NCI-H2081 (cell line): ENCODE measurements at regions not wholly inside any gene's neighbourhood (a gene's known extent, or its start where the extent isn't known, plus 50 kb on each side); places are given as distances from the start of the nearest gene placed in this dataset.
A peak's percentile ranks its signal among the peaks of the same experiment; 100 is the strongest.

Experiments used
- DNase-seq, 2 experiments: peaks; one replicate each; lab custom pipeline; 2025; lab: John Stamatoyannopoulos, UW

DNA sequence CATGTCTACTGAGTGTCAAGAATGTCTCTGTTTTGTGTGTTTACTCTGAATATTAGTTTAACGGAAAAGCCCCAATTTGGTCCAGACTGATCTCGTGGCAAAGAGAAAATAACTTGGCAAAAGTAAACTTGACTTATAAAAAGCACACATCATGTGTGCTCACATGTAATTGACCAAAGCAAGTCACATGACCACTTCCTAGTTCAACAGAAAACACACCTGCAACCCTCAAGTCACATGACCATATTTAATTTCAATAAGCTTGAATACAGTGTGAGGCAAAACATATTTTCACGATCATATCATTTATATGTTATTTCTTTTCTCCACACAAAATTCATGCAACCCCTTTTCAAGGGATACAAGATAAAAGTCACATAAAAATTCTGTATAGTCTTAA, 662.4 kb downstream of the SLITRK1 start:
- DNase-seq = no peak

DNA sequence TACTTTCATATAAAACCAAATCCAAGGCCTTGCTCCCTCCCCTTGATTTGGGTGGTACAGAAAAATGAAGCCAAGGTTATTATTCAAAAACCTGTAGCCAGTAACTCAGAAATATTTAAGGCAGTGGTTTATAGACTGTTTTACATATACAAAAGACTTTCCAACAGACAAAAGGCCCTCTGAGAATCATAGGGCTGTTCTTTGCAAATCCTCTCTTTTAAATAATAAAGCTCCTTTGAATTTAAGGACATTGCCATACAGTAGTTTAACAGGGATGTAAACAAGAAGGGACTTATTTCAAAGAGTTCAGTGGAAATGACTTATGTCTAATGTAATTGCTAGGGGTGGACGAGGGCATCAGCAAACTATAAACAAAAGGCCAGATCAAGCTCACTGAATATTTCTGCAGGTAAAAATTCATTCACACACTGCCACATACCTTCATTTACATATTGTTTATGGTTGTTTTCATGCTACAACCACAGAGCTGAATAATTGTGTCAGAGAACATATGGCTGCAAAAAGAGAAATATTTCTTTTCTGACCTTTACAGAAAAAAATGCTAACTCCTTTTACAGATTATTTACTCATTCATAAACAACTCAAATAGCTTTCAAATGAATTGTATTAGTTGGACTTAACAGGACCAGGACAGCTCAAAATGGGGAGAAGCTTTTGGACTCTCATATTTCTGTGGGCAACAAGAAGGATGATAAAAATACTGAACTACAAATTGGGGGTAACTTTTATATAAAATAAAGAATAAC, 665.6 kb downstream of the SLITRK1 start:
- DNase-seq = no peak

DNA sequence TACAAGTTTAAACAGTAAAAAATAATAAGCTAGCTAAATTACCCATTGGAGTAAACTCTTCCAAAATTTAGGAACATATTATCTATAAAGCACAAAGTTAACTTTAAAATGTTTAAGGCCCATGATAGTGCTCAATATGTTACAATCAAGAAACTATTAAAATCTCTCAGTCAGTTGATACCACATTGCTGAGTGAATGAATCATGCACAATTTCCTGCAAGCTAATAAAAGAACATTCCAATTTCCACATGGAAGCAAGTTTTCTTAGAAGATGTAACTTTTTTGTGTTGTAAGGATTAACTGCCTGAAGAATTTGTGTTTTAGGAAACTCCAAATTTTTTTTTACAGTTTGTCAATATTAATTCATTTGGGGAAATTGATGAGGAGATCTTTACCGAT, 666.6 kb downstream of the SLITRK1 start:
- DNase-seq = no peak

DNA sequence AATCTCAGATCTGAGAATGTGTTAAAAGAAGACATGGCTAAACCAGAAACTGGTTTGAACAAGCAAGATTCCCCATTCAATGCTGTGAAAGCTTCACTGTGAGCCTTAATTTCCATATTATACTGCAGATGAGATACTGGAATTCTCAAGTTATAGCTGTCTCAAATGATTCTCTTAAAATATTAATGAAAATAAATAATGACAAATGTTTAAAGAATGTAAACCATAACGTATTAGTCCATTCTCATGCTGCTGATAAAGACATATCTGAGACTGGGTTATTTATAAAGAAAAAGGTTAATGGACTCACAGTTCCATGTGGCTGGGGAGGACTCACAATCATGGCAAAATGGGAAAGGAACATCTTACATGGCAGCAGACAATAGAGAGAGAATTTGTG, 667.8 kb downstream of the SLITRK1 start:
- no peak for DNase-seq

DNA sequence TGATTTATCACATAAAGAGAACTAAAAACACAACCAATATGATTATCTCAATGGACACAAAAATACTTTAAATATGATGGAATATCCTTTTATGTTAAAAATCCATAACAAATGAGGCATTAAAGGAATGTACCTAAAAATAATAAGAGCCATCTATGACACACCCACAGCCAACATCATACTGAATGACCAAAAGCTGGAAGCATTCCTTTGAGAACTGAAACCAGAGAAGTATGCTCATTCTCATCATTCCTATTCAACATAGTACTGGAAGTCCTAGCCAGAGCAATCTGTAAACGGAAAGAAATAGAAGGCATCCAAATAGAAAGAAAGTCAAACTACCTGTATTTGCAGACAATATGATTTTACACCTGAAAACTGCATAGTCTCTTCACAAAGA, 671.0 kb downstream of the SLITRK1 start:
- DNase-seq = no peak

DNA sequence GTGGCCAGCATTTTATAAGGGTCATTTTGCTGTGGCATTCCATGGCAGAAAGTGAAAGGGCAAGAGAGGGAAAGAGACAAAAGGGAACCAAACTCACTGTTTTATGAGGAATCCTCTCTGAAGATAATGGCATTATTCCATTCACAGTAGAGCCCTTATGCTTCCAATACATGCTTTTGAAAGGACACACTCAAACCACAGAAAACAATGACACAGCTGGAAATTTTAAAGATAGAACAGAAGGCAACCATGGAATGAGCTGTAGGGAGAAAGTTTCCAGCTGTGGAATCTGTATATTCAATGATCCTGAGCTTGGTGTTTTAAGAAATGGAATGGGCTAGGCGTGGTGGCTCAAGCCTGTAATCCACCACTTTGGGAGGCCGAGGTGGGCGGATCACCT, 677.4 kb downstream of the SLITRK1 start:
- DNase-seq = no peak

DNA sequence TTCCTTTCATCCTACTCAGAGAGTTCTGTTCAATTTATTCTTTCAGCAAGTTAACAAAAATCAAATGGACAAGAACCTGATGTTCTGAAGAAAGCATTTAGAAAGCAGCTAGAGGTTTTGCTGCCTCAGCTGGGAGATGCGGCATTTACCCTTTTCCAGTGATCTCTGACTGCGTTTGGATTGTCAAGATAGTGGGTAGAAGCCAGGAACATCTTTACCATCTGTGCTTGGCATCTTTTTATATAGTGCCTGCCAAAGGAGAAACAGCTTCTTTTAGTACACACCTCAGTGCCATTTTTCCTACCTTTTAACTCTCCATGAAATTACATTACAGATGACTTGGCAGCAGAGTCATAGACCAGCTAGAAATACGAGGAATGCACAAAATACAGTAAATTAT, 680.8 kb downstream of the SLITRK1 start:
- no peak for DNase-seq

DNA sequence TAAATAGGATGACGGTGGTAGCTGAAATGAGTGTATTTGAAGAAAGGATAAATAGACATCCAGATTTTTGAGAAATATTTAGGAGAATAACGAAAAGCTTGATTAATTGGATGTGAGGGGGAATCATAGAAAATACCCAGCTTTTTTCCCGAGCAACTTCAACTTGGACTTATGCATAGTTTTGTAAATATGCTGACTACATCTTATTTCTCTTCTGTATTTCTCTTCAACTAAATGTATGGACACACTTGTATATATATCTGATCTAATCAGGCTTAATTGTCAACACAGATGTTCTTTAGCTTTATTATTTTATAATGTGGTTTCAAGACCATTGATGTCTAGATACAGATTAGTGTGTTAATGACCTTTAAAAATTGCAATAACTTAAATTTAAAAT, 685.0 kb downstream of the SLITRK1 start:
- no peak for DNase-seq

DNA sequence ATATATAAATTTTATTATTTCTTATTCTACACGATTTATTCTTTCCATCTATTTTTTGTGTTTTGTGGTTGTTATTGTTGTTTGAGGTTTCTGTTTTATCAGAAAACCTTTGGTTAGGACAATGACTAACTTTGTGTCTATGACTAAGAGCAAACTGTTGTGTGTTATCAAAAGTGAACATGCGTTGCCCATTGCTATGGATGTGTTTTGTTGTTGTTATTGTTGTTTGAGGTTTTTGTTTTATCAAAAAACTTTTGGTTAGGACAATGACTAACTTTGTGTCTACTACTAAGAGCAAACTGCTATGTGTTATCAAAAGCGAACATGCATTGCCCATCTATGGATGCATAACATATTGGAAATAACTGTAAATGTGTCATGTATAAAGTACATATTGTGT, 692.3 kb downstream of the SLITRK1 start:
- DNase-seq = no peak

DNA sequence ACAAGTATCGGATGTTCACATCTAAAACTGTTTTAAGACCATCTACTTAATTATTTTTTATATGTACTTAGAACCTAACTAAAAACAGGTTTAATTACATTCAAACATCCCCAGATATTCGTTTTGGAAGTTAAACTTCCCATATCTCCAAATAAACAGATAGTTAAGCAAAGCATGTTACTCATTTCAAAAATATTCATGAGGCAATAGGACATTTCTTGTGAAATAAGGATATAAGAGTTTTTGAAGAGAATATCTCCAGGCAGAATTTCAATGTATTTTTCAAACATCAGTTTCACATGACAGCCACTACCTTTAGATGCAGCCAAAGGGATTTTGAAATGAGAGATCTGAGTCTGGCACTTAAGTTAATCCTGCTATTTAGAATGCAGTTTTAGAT, 697.5 kb downstream of the SLITRK1 start:
- DNase-seq = no peak

DNA sequence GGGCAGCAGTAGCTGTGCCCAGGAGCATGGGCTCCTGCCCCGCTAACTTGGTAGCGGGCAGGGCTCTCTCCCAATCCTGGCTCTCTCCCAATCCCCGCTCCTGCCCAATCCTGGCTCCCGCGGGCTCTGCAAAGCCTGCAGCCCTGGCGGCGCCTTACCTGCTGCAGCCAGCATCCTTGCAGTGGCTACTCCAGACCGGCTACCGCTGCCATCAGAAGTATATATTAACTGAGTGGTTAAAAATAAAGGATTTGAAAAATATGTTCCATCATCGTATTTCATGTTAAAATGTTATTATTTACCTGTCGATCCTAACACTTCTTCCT, 698.2 kb downstream of the SLITRK1 start:
- DNase-seq = no peak

DNA sequence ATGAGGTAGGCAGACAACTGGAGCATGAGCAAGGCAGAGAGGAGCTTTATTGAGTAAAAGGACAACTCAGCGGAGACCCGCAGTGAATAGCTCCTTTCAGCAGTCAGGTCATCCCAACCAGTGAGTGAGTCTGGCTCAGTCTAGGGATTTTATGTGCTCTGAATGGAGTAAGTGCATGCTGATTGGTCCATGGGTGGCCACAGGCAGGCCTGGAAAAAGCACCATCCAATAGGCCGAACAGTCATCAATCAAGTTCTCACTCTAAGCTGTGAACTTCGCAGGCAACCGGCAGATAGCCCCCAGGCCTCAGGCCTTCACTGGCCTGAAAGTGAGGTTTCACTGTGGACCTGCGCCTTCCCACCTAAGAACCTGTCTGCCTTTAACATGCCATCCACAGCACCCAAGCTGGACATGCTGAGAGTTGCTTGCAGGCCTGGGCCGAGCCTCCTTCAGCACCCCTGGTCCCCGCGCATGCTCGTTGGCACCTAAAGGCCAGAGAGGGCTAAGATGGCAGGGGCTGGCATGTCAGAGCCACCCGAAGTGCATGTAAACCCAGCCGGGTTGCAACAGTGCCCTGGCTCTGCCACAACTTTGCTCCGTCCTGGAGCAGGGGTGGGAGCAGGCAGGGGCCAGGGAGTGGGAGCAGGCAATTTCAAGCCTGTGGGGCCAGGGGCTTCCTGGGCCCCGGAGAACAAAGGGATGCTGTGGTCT, 698.7 kb downstream of the SLITRK1 start:
- DNase-seq = no peak

DNA sequence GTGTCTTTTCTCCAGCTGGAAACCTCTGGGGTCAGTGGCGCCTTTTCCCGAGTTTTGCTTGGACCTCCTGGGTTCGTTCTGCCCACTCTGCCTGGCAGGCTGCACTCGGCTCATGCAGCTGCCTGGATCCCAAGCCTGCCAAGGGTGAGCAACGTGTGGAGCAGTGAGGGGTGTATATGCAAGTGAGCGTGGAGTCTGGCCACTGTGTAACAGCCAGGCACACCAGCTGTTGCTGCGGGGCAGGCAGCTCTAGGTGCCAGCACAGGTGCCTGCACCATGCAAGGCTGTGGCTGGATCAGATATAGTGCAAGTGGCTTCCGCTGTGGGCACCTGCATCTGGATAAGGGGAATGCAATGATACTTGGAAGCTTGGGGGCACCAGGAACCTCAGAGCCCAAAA, 699.4 kb downstream of the SLITRK1 start:
- DNase-seq = no peak

DNA sequence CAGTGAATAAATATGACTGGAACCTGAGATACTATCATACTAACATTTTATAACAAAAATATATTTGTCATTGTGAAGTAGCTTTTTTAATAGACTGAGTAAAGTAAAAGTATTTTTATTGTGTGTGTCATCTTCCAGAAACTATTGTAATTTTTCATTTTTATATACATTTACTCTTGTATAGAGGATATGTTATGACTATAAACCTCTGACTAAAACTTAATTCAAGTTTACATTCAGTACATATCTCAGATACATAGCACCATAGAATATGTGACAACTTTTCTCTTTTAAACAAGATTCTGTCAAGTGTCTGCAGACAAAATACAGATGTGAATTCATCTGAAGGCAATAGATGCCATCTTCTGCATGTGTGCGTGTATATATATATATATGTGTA, 704.3 kb downstream of the SLITRK1 start:
- DNase-seq = no peak

DNA sequence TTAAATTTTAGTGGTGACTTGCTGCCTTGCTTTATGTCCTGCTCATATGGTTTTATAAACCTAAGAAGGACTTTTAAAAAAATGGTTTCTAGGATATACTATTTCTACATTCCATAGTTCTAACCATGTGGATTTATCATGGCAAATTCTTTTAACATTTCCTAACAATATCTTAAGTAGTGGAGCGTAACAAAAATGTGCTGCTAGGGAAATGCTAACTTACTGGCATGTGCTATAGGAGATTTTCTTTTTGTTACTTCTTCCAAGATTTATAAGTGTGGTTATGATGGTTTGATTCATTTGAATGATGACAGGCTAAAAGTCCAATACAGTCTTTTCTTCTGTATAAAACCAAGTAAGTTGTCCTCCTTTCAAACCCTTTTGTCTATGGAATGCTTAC, 713.7 kb downstream of the SLITRK1 start:
- DNase-seq = no peak

DNA sequence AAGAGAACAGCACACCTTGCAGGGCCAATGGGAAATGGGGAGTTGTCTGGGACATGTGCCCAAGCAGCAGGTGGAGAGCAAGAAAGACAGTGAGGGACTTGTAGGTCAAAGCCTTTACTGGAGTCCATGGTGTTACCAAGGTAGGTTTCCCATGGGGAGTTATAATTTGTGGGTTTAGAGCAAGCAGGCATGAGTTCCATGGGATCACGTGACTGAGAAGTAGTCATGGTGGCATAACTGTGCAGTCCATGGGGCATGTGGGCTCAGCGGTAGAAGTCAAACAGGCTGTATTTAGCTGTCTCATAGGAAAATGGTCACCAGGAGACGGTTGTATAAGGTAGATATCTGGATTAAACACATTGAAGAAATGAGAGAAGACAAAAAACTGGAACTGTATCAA, 715.1 kb downstream of the SLITRK1 start:
- DNase-seq = no peak

DNA sequence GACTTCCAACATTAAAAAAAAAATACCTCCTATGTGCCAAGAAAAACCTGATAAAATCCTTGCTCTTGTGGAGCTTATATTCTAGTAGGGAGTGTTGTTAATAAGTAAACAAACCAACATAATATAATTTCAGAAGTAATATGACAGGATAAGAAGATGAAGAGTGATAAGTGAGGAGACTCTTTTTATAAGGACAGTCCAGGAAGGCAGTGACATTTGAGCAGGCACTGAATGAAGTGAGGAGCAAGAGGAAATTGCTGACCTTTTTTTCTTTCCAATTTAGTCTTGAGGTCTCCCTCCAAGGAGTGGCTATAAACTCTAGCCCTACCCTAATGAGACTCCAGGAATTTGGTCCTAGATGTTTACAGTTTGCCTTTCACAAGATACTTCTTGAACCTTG, 715.7 kb downstream of the SLITRK1 start:
- no peak for DNase-seq

DNA sequence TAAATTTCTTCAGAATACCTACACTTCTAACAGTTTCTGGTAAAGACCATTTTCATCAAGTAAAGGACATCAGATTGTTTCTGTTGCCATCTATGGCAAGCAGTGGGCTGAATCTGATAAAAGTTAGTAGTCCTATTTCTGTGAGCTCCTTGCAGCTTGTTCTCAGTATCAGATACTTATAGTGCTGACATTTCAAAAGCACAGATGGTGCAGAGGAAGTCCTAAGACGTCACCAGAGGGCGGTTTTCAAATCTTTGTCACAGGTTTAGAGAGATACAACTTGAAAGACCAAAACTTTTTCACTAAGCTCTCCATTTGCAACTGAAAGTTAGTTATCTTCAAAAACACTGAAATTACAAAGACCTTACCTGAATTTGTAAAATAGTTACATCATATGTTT, 719.8 kb downstream of the SLITRK1 start:
- no peak for DNase-seq

DNA sequence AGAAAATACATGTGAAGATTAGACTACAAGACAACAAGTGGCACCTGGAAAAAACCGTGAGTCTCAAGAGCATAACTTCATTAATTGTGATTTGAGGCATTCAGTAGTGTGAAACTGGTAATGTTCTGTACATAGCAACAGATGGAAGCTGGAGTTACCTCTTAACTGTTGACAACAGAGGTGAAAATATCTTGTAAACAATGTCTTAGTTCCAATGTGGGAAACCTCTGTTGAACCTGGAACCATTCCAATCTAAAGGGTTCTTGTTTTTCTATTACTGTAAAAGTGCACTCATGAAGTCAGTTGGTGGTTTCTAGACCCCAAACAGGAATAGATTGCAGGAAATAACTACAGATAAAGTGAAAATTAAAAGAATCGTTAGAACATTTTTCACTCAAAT, 728.4 kb downstream of the SLITRK1 start:
- DNase-seq = peak; percentile 47 to 87

DNA sequence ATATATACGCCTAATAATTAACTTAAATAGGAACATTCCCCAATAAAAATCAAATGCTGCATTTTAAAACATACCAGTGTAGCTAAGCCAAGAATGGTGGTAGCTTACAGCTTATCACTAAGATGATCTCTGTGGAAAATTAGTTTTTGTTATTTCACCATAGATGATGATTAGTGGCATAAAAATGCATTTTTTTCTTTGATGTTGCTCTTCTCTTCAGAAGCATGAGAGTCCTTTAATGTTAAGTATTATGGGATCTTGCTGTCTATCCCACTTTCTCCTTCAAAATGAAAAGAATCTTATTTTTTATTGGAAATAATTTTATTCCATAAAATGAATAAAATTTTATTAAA, 731.0 kb downstream of the SLITRK1 start:
- no peak for DNase-seq

DNA sequence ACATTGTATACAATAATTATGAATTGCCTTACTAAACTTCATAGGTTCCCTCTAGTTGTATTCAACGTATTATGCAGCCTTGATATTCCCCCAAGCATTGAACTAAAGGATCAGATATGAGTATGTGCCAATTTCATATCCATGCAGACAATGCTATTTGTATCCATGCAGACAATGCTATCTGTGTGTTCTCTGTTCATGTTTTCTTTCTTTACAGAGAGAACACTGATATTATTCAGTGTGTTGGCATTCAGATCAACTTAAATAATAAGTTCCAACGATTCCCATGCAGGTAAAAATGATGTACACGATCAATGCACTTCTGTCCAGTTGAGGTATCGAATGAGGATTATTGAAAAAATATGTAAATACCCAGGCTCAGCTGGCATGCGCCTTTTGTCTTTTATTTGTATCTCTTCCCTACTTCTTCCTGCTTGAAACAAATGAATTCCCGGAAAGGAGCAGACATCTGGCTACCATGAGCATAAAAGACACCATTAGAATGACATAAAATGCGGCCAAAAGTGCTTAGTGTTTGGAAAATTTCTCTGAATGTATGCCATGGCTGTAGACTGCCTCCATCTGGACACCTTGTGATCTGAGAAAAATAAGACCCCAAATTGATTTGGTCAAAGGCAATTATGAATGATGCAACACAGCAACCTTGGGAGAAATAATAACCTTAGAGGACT, 731.5 kb downstream of the SLITRK1 start:
- no peak for DNase-seq

DNA sequence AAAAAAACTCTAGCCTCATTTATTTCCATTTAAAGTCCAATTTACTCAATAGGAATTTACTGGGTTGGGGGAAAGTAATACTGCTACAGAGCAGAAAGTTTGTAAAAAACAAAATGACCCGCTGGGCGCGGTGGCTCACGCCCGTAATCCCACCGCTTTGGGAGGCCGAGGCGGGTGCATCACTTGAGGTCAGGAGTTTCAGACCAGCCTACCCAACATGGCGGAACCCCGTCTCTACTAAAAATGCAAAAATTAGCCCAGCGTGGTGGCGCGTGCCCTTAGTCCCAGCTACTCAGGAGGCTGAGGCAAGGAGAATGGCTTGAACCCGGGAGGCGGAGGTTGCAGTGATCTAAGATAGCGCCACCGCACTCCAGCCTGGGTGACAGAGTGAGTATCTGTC, 745.6 kb downstream of the SLITRK1 start:
- DNase-seq = no peak

DNA sequence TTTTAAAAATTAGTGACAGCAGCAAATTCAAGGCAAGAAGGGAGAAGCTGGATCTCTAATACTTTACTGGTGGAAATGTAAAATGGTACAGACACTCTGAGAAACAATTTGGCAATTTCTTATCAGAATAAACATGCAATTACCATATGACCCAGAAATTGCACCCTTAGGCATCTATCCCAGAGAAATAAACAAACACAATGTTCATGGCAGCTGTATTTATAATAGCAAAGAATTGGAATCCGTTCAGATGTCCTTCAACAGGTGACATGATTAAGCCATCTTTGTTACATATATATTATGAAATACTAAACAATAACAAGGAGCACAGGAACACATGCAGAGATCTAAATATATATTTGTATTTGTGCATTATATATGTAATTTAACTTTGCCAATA, 756.5 kb downstream of the SLITRK1 start:
- peak; percentile 2 to 43 for DNase-seq

DNA sequence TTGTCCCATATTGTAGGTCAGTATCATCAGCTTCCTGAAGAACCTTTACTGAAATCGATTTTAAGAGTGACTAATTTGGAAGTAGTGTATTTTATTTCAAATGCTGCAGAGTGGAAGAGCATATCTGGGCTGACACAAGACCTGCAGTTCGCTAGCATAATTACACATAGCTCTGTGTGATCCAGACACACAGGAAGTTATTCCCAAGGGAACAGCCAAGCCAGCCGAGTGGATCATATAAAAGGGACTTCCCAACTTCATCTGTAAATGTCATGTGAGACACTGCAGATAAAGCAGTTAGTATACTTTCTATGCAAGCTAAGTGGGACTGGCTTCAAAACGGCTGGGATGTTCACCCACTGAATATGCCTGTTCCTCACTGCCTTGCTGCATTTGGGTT, 760.4 kb downstream of the SLITRK1 start:
- peak in 1 of 2 experiments; percentile 29 for DNase-seq
